Naive thymus-derived CD4-positive, alpha-beta T cell (primary cell): ENCODE measurements at regions not wholly inside any gene's neighbourhood (a gene's known extent, or its start where the extent isn't known, plus 50 kb on each side); places are given as distances from the start of the nearest gene placed in this dataset.

Source experiments
- ATAC-seq: fragments of 150-1000 bp; cut with Tn5 transposase; 2 replicates; pipeline ENCODE4 v1.10.0; 2021; ENCODE audit warnings: mild to moderate bottlenecking, moderate library complexity
- CTCF ChIA-PET: fragments of 350-600 bp; sonication (Branson Sonifier 250); formaldehyde crosslinking; loops from one replicate; lab custom pipeline; 2021; ENCODE audit warnings: antibody characterized with exemption; lab: Charles Lee
- POLR2A ChIA-PET: fragments of 350-600 bp; sonication (Branson Sonifier 250); formaldehyde crosslinking; loops from one replicate; lab custom pipeline; 2021; ENCODE audit warnings: antibody characterized with exemption, inconsistent platforms; lab: Charles Lee
- DNase-seq, 9 donors: peaks; one replicate each; pipeline versions ENCODE4 v3.0.0 to v3.0.0-alpha.2; 2020 to 2022; ENCODE audit warnings: mixed read lengths in 1 of 9
- H3K27ac ChIP-seq: one replicate; pipeline ENCODE4 v1.7.0; 2013; ENCODE audit warnings: mild to moderate bottlenecking, low read depth, low read length, moderate library complexity
- H3K27me3 ChIP-seq, 2 donors: one replicate each; pipeline ENCODE4 v1.7.0; 2013; ENCODE audit warnings: low read length in 2 of 2, mild to moderate bottlenecking in 2 of 2, moderate library complexity in 2 of 2; ENCODE audit not compliant: control insufficient read depth in 2 of 2, insufficient read depth in 2 of 2
- H3K36me3 ChIP-seq, 3 experiments: 1 replicate in 2 of 3; 2 replicates in 1 of 3; pipeline ENCODE4 v1.7.0; 2013; ENCODE audit warnings: low read length in 3 of 3, mild to moderate bottlenecking in 3 of 3, moderate library complexity in 1 of 3; ENCODE audit not compliant: insufficient read depth in 3 of 3, control insufficient read depth in 2 of 3
- H3K4me1 ChIP-seq, 2 donors: one replicate each; pipeline ENCODE4 v1.7.0; 2013; ENCODE audit warnings: low read length in 2 of 2, mild to moderate bottlenecking in 2 of 2, moderate library complexity in 1 of 2; ENCODE audit not compliant: control insufficient read depth in 2 of 2, insufficient read depth in 2 of 2
- H3K4me3 ChIP-seq: 2 replicates; pipeline ENCODE4 v1.7.0; 2013; ENCODE audit warnings: mild to moderate bottlenecking, low read length
- H3K9me3 ChIP-seq, 3 experiments: 1 replicate in 2 of 3; 2 replicates in 1 of 3; pipeline ENCODE4 v1.7.0; 2013; ENCODE audit warnings: low read length in 3 of 3; ENCODE audit not compliant: control insufficient read depth in 2 of 3
- H3K27ac Mint-ChIP-seq, 9 donors: one replicate each; pipeline ENCODE4 v1.8.0; 2020 to 2022; ENCODE audit warnings: mixed read lengths in 9 of 9, mild to moderate bottlenecking in 8 of 9, moderate library complexity in 5 of 9, inconsistent platforms in 2 of 9
- H3K27me3 Mint-ChIP-seq, 5 donors: one replicate each; pipeline ENCODE4 v1.8.0; 2021 to 2022; ENCODE audit warnings: mixed read lengths in 5 of 5, mild to moderate bottlenecking in 1 of 5
- H3K36me3 Mint-ChIP-seq, 5 donors: one replicate each; pipeline ENCODE4 v1.8.0; 2020 to 2022; ENCODE audit warnings: mixed read lengths in 5 of 5, mild to moderate bottlenecking in 3 of 5, inconsistent platforms in 1 of 5
- H3K4me1 Mint-ChIP-seq, 7 donors: one replicate each; pipeline ENCODE4 v1.8.0; 2020 to 2022; ENCODE audit warnings: mixed read lengths in 7 of 7, mild to moderate bottlenecking in 3 of 7, inconsistent platforms in 1 of 7
- H3K4me3 Mint-ChIP-seq, 10 donors: one replicate each; pipeline ENCODE4 v1.8.0; 2020 to 2022; ENCODE audit warnings: mild to moderate bottlenecking in 10 of 10, mixed read lengths in 10 of 10, moderate library complexity in 6 of 10, inconsistent platforms in 2 of 10
- H3K9me3 Mint-ChIP-seq, 11 donors: one replicate each; pipeline ENCODE4 v1.8.0; 2020 to 2022; ENCODE audit warnings: mixed read lengths in 11 of 11, mild to moderate bottlenecking in 4 of 11, inconsistent platforms in 1 of 11, moderate library complexity in 1 of 11
- intact Hi-C, 2 donors: fragments of 100-400 bp; cut with micrococcal nuclease; formaldehyde crosslinking; loops; one replicate each; pipeline ENCODE4 v1.15.1; 2023

DNA sequence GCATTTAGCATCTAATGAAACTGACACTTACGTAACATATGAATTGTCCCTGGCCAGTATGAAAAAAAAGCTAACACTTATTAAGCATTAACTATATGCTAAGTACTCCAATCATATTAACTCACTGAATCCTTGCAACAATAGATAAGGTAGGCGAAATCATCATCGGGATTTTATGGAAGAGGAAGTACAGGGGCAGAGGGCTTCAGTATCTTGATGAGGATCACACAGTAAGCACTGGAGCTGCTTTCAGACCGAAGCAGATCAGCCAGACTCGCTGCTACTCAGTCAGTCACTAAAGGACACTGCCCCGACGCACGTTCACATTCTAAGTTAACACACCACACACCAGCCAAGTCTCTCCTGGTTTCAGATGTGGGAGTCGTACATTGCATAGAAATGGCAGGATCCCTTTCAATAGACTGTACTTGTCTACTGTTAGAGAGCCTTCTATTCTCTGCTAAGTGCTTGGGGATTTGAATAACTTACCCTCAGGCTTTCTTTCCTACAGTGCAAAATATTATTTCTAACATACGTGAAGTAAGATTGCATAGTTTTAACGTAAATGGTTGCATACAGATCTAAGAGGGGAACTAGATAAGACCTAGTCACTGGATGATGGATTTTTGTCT, 540.2 kb upstream of the TENM3 start:
- no peaks in the 10 kb centered on the region for H3K36me3 ChIP-seq
- DNase-seq (no peak), ATAC-seq (no peak)
- no peaks in the 10 kb centered on the region for H3K4me1 ChIP-seq
- ChIA-PET CTCF (no interaction called here), POLR2A (no interaction called here)
- no peaks in the 10 kb centered on the region for H3K27me3 Mint-ChIP-seq
- no peaks in the 10 kb centered on the region for H3K36me3 Mint-ChIP-seq
- no peak overlapping the region for H3K27ac Mint-ChIP-seq
- no peak overlapping the region for H3K27ac ChIP-seq
- H3K4me3 ChIP-seq = no peak overlapping the region
- H3K9me3 ChIP-seq = no peaks in the 10 kb centered on the region
- peaks cover 0 to 3% (median 0%) of the 10 kb centered on the region in 11 donors for H3K9me3 Mint-ChIP-seq
- H3K27me3 ChIP-seq = no peaks in the 10 kb centered on the region
- intact Hi-C loops = no loop called here
- H3K4me1 Mint-ChIP-seq = no peaks in the 10 kb centered on the region
- no peak overlapping the region for H3K4me3 Mint-ChIP-seq

DNA sequence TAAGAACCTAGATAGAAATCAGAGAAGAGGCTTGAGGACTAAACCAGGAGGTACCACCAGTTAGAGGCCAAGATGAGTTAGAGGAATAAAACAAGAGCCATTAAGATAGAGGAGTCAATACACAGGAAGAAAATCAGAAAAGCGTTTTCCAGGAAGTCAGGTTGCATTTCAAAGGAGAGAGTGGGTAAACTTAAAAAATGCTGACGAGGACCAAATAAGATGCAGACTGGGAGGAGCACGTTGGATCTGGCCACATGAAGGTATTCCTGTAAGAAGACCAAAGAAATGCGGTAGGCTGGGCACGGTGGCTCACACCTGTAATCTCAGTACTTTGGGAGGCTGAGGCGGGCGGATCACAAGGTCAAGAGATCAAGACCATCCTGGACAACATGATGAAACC, 533.1 kb upstream of the TENM3 start:
- H3K9me3 ChIP-seq = no peaks in the 10 kb centered on the region
- Mint-ChIP-seq H3K9me3 (peaks cover 0 to 21% (median 12%) of the 10 kb centered on the region in 11 donors), H3K4me1 (no peaks in the 10 kb centered on the region), H3K27me3 (no peaks in the 10 kb centered on the region), H3K4me3 (no peak overlapping the region), H3K27ac (no peak overlapping the region), H3K36me3 (peaks cover 0 to 6% (median 2%) of the 10 kb centered on the region in 5 donors)
- ATAC-seq (no peak), DNase-seq (no peak)
- CTCF ChIA-PET = no interaction called here
- intact Hi-C loops = no loop called here
- H3K27ac ChIP-seq = no peak overlapping the region
- no peaks in the 10 kb centered on the region for H3K27me3 ChIP-seq
- no peaks in the 10 kb centered on the region for H3K4me1 ChIP-seq
- no peak overlapping the region for H3K4me3 ChIP-seq
- H3K36me3 ChIP-seq = no peaks in the 10 kb centered on the region
- POLR2A ChIA-PET = no interaction called here

GRCh38 chr4:181711387-181711786, 531.8 kb upstream of the TENM3 start:
- no peaks in the 10 kb centered on the region for H3K4me1 Mint-ChIP-seq
- H3K36me3 Mint-ChIP-seq = peaks cover 0 to 6% (median 2%) of the 10 kb centered on the region in 5 donors
- Histone ChIP-seq H3K27me3 (no peaks in the 10 kb centered on the region), H3K27ac (no peak overlapping the region), H3K36me3 (no peaks in the 10 kb centered on the region), H3K4me3 (no peak overlapping the region), H3K9me3 (no peaks in the 10 kb centered on the region), H3K4me1 (no peaks in the 10 kb centered on the region)
- H3K4me3 Mint-ChIP-seq = no peak overlapping the region
- ATAC-seq (no peak), DNase-seq (no peak)
- intact Hi-C loops = no loop called here
- no peak overlapping the region for H3K27ac Mint-ChIP-seq
- POLR2A ChIA-PET = no interaction called here
- CTCF ChIA-PET = no interaction called here
- no peaks in the 10 kb centered on the region for H3K27me3 Mint-ChIP-seq
- peaks cover 0 to 21% (median 12%) of the 10 kb centered on the region in 11 donors for H3K9me3 Mint-ChIP-seq

- CTCF ChIA-PET = no interaction called here
- Histone ChIP-seq H3K9me3 (no peaks in the 10 kb centered on the region), H3K27me3 (no peaks in the 10 kb centered on the region), H3K27ac (no peak overlapping the region), H3K36me3 (no peaks in the 10 kb centered on the region), H3K4me3 (no peak overlapping the region), H3K4me1 (no peaks in the 10 kb centered on the region)
- H3K36me3 Mint-ChIP-seq = no peaks in the 10 kb centered on the region
- no peaks in the 10 kb centered on the region for H3K27me3 Mint-ChIP-seq
- H3K4me3 Mint-ChIP-seq = no peak overlapping the region
- H3K9me3 Mint-ChIP-seq = peaks cover 0 to 11% (median 6%) of the 10 kb centered on the region in 11 donors
- no peaks in the 10 kb centered on the region for H3K4me1 Mint-ChIP-seq
- POLR2A ChIA-PET = no interaction called here
- ATAC-seq = no peak
- no peak for DNase-seq
- intact Hi-C loops = no loop called here
- no peak overlapping the region for H3K27ac Mint-ChIP-seq
Measured at GRCh38 chr4:181728305-181728966, 514.8 kb upstream of the TENM3 start.

DNA sequence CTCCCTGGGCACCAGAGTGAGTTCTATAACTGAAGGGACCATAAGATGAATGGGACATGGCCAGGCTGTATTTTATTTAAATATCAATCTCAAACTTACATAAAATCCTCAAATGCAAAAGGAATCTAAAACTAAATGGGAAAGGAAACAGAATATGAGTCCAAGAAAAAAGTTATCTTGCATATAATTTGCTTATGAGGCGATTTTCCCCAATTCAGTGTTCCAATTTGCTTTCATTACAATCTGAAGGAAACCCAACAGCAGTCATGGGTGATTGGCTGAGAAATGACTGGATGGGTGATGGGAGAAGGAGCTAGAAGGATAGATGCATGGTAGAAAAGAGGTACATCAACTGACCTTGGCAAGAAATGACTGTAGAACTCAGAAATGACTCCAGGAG, 511.3 kb upstream of the TENM3 start:
- Mint-ChIP-seq H3K27me3 (no peaks in the 10 kb centered on the region), H3K27ac (no peak overlapping the region), H3K9me3 (peaks cover 0 to 9% (median 2%) of the 10 kb centered on the region in 11 donors), H3K4me1 (no peaks in the 10 kb centered on the region), H3K4me3 (no peak overlapping the region), H3K36me3 (no peaks in the 10 kb centered on the region)
- CTCF ChIA-PET = no interaction called here
- no peaks in the 10 kb centered on the region for H3K9me3 ChIP-seq
- no peak for ATAC-seq
- H3K27me3 ChIP-seq = no peaks in the 10 kb centered on the region
- H3K27ac ChIP-seq = no peak overlapping the region
- no peaks in the 10 kb centered on the region for H3K4me1 ChIP-seq
- no peaks in the 10 kb centered on the region for H3K36me3 ChIP-seq
- POLR2A ChIA-PET = no interaction called here
- no peak overlapping the region for H3K4me3 ChIP-seq
- DNase-seq = no peak
- intact Hi-C loops = no loop called here

DNA sequence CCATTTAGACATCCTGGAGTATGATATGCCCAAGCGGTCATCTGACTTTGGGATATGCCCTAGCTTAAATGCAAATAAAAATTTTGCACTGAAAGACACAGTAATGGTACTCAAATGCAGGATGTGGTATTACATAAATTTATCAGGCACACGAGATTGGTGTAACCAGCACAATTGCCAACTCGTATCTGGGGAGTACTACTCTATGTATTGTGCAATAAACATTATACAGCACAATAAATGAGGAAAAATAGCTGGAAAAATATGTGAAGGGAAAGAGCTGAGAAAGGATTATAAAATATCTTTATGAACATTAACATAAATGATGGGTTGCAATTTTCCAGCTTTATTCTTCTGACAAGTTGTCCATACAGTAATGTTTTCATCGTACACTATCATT, 505.5 kb upstream of the TENM3 start:
- no peaks in the 10 kb centered on the region for H3K4me1 Mint-ChIP-seq
- Histone ChIP-seq H3K27me3 (no peaks in the 10 kb centered on the region), H3K4me1 (no peaks in the 10 kb centered on the region), H3K36me3 (no peaks in the 10 kb centered on the region), H3K9me3 (no peaks in the 10 kb centered on the region), H3K4me3 (no peak overlapping the region), H3K27ac (no peak overlapping the region)
- ChIA-PET CTCF (no interaction called here), POLR2A (no interaction called here)
- intact Hi-C loops = no loop called here
- DNase-seq = no peak
- ATAC-seq = no peak
- no peaks in the 10 kb centered on the region for H3K36me3 Mint-ChIP-seq
- H3K27ac Mint-ChIP-seq = no peak overlapping the region
- no peak overlapping the region for H3K4me3 Mint-ChIP-seq
- no peaks in the 10 kb centered on the region for H3K27me3 Mint-ChIP-seq
- peaks cover 0 to 10% (median 0%) of the 10 kb centered on the region in 11 donors for H3K9me3 Mint-ChIP-seq

- no peak for DNase-seq
- Histone ChIP-seq H3K36me3 (no peaks in the 10 kb centered on the region), H3K4me3 (no peak overlapping the region), H3K27me3 (no peaks in the 10 kb centered on the region), H3K4me1 (no peaks in the 10 kb centered on the region), H3K9me3 (no peaks in the 10 kb centered on the region), H3K27ac (no peak overlapping the region)
- CTCF ChIA-PET = no interaction called here
- intact Hi-C loops = no loop called here
- Mint-ChIP-seq H3K36me3 (no peaks in the 10 kb centered on the region), H3K4me1 (no peaks in the 10 kb centered on the region), H3K27me3 (no peaks in the 10 kb centered on the region), H3K9me3 (peaks cover 0 to 10% (median 3%) of the 10 kb centered on the region in 11 donors), H3K4me3 (no peak overlapping the region), H3K27ac (no peak overlapping the region)
- POLR2A ChIA-PET = no interaction called here
- no peak for ATAC-seq
Measured at GRCh38 chr4:181739031-181739430, 504.2 kb upstream of the TENM3 start.
